Uterus (tissue), 2 donors: ENCODE measurements at regions not wholly inside any gene's neighbourhood (a gene's known extent, or its start where the extent isn't known, plus 50 kb on each side); places are given as distances from the start of the nearest gene placed in this dataset.

ENCODE experiments used
- CTCF ChIP-seq, 4 experiments: fragments of 200-600 bp in 2 of 4; fragments of 450-650 bp in 2 of 4; sonication (generic) in 2 of 4; IDR thresholded peaks; one replicate each; pipeline ENCODE4 v1.5.1; 2016 to 2019; ENCODE audit warnings: antibody characterized with exemption in 4 of 4, mild to moderate bottlenecking in 2 of 4, moderate library complexity in 1 of 4
- POLR2A ChIP-seq, 2 donors: fragments of 450-650 bp; IDR thresholded peaks; one replicate each; pipeline ENCODE4 v1.6.1; 2016; ENCODE audit warnings: antibody characterized with exemption in 2 of 2, mild to moderate bottlenecking in 1 of 2, moderate library complexity in 1 of 2

GRCh38 chr6:14517516-14518105 is 400.0 kb downstream of the CD83 start:
- no peak for TF ChIP-seq CTCF (IDR thresholded peaks at IDR 0.05)
- TF ChIP-seq POLR2A (IDR thresholded peaks at IDR 0.05), result no peak
